ENCODE measurements at regions not wholly inside any gene's neighbourhood (a gene's known extent, or its start where the extent isn't known, plus 50 kb on each side); places are given as distances from the start of the nearest gene placed in this dataset.
"Not testable (repeated sequence)": the region's sequence is repeated elsewhere in the genome, so short reads cannot be mapped to it uniquely, and the experiment has no call there.

GRCh38 chr9:30982301-30982700 is 1402.1 kb upstream of the ACO1 start:
- DNase-seq (ENCODE audit: low spot score) (no peak), FAIRE-seq (no peak)

- FAIRE-seq (no peak), DNase-seq (ENCODE audit: low spot score) (no peak)
Measured at GRCh38 chr9:30995956-30996738, 1388.3 kb upstream of the ACO1 start.

- FAIRE-seq, result no peak
- DNase-seq (ENCODE audit: low spot score), result no peak
Measured at GRCh38 chr9:30996761-30997160, 1387.7 kb upstream of the ACO1 start.

- DNase-seq (ENCODE audit: low spot score) (no peak), FAIRE-seq (no peak)
Measured at GRCh38 chr9:30997291-30997690, 1387.2 kb upstream of the ACO1 start.

GRCh38 chr9:31005086-31005665 is 1379.3 kb upstream of the ACO1 start:
- FAIRE-seq, result no peak

GRCh38 chr9:31013371-31013770 is 1371.1 kb upstream of the ACO1 start:
- FAIRE-seq (no peak), DNase-seq (ENCODE audit: low spot score) (no peak)

More at GRCh38 chr9:31005086-31005665, 1379.3 kb upstream of the ACO1 start:
- no peak for DNase-seq (ENCODE audit: low spot score)

GRCh38 chr9:31023847-31024246 is 1360.6 kb upstream of the ACO1 start:
- DNase-seq (ENCODE audit: low spot score) (no peak), FAIRE-seq (no peak)

DNA sequence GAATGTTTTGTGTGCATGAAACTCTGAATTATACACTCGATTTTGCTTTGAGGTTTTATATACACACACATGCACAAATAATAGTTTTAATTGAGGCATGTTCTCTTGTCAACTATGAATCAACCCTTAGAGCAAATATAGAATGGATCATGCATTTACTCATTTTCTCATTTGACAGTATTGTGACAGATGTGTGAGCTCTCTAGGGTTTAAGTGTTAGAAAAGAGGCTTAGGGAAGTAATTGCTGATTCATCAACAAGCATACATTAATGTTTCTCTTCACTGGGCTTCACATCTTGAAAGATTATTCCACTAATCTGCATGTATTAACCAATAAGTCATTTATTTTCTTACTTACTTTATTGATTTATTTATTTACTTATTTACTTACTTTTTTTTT is 1356.8 kb upstream of the ACO1 start:
- FAIRE-seq (no peak), DNase-seq (ENCODE audit: low spot score) (no peak)

DNA sequence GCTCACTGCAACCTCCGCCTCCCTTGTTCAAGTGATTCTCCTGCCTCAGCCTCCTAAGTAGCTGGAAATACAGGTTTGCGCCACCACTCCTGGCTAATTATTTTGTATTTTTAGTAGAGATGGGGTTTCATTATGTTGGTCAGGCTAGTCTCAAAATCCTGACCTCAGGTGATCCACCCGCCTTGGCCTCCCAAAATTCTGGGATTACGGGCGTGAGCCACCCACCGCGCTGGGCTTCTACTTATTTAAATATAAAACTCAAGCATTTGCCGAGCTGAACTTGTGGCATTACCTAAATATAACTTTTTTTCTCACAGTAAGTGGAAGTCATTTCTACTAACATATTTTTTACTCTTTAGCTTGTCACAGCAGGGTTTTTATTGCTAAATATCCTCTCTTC is 1356.3 kb upstream of the ACO1 start:
- FAIRE-seq, result no peak
- DNase-seq (ENCODE audit: low spot score), result no peak

DNA sequence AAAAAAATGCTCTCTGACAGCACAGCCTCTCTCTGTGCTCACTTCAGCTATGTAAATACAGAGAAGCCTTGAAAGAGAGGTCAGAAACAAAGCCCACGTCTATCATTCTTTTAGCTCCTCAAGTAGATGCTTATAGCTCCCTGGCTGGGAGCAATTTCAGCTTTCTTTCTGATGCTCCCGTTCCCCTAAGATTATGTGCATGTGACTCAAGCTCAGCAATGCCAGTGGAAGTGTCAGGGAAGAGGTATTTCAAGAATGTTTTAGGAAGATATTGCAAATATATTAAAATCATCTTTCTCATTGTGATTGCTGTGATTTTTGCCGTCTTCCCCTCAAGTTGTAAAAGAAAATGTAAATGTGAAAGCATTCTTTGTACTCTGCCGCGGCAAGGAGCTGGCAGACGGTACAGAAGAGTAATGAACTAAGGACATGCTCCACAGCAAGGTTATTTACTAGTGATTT is 1353.7 kb upstream of the ACO1 start:
- DNase-seq (ENCODE audit: low spot score) (peak; percentile 12), FAIRE-seq (no peak)

GRCh38 chr9:31032206-31032605 is 1352.2 kb upstream of the ACO1 start:
- no peak for DNase-seq (ENCODE audit: low spot score)
- no peak for FAIRE-seq

DNA sequence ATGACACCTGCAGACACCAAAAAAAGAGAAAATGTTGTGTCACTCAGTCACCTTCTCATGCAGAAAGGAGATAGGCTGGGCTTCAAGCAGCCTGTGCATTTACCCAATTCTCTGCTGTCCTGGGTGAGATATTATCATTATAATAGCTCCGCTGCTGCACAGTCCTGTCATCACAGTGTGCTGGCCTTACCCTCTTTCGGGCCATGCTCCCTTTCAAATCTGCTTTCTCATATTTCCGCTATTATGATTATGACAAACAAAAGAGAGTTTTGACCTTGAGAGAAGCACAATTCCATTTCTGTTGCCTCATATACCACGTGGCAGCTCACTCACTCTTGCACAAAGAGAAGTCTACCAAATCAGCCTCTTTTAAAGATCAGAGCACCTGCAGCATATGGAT is 1350.1 kb upstream of the ACO1 start:
- no peak for DNase-seq (ENCODE audit: low spot score)
- no peak for FAIRE-seq

- FAIRE-seq (no peak), DNase-seq (ENCODE audit: low spot score) (no peak)
Measured at GRCh38 chr9:31040564-31040963, 1343.9 kb upstream of the ACO1 start.

- DNase-seq (ENCODE audit: low spot score) (no peak), FAIRE-seq (no peak)
Measured at GRCh38 chr9:31045810-31046209, 1338.6 kb upstream of the ACO1 start.

DNA sequence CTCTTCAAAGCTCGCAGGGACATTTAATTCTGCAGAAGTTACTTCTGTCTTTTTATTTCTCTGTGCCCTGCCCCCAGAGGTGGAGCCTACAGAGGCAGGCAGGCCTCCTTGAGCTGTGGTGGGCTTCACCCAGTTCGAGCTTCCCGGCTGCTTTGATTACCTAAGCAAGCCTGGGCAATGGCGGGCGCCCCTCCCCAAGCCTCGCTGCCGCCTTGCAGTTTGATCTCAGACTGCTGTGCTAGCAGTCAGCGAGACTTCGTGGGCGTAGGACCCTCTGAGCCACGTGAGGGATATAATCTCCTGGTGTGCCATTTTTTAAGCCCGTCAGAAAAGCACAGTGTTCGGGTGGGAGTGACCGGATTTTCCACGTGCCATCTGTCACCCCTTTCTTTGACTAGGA is 1322.9 kb upstream of the ACO1 start:
- not testable (repeated sequence) for FAIRE-seq

GRCh38 chr9:31065691-31066090 is 1318.8 kb upstream of the ACO1 start:
- FAIRE-seq (no peak), DNase-seq (ENCODE audit: low spot score) (no peak)

More for the DNA sequence above, 1322.9 kb upstream of the ACO1 start:
- DNase-seq (ENCODE audit: low spot score), result not testable (repeated sequence)

GRCh38 chr9:31067418-31067817 is 1317.0 kb upstream of the ACO1 start:
- FAIRE-seq, result no peak
- DNase-seq (ENCODE audit: low spot score), result no peak

- no peak for FAIRE-seq
Measured at GRCh38 chr9:31071606-31072286, 1312.7 kb upstream of the ACO1 start.

DNA sequence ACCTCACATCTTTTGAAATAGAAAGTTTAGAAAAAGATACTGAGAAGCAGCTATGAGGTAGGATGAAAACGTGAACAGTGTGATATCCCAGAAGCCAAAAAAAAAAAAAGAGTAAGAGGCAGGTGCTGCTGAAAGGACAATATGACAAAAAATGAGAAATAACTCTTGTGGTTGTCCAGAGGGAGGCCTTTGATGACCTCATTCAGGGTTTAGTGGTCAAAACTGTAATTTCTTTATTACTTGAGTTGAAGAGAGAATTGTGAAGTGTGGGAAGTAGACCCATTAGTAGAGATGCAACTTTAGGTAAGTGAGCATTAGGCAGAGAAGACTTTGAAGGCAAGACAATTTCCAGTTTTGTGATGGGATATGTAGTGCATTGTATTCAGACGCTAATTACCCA is 1306.3 kb upstream of the ACO1 start:
- FAIRE-seq, result no peak
- DNase-seq (ENCODE audit: low spot score), result no peak

More at GRCh38 chr9:31071606-31072286, 1312.7 kb upstream of the ACO1 start:
- no peak for DNase-seq (ENCODE audit: low spot score)

- DNase-seq (ENCODE audit: low spot score) (no peak), FAIRE-seq (no peak)
Measured at GRCh38 chr9:31084350-31084749, 1300.1 kb upstream of the ACO1 start.

DNA sequence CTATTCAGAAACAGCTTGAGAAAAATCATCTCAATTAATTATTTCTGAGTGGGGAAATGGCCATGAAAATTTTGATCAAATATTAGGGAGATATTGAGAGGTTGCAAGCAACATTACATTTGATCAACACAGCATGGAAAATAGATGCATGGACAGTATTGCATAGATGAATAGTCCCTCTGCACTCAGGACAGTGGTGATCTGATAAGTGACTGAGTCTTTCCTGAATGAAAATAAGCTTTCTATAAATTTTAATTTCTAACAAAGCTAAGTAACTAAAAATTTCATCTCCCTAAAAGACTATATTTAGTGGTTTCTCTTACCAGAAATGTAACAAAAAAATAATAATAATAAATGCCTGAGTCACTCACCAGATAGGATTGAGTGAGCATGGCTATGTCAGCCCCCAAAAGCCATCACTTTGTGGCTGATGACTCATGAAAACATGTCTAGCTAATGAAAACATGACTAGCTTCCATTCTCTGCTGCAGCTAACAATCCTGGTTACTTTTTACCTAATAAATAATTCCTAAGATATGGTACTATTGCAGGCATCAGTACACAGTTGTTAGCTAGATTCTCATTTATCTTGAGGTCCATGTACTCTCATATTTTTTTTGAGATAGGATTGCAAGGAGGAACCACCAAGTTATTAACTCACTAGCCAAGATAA is 1294.8 kb upstream of the ACO1 start:
- FAIRE-seq, result no peak
- DNase-seq (ENCODE audit: low spot score), result peak; percentile 57

- no peak for DNase-seq (ENCODE audit: low spot score)
- FAIRE-seq, result no peak
Measured at GRCh38 chr9:31100311-31100710, 1284.1 kb upstream of the ACO1 start.

Measured in urothelium cell line (cell line).